GM23338 (cell line): ENCODE measurements at regions not wholly inside any gene's neighbourhood (a gene's known extent, or its start where the extent isn't known, plus 50 kb on each side); places are given as distances from the start of the nearest gene placed in this dataset.

Experiments used
- ATAC-seq: fragments of 200-7000 bp; cut with Tn5 transposase; 3 replicates; pipeline ENCODE4 v1.9.1; 2020
- DNase-seq: peaks from one replicate; pipeline ENCODE4 v3.0.0-alpha.2; 2015; ENCODE audit warnings: low spot score
- H2AFZ ChIP-seq: fragments of 200-600 bp; sonication (generic); 2 replicates; pipeline ENCODE4 v1.8.0; 2016; ENCODE audit warnings: antibody characterized with exemption, mild to moderate bottlenecking, moderate library complexity
- H3F3A ChIP-seq: fragments of 200-600 bp; sonication (generic); replicated peaks from 2 replicates; pipeline ENCODE4 v1.8.0; 2017; ENCODE audit warnings: antibody characterized with exemption, mixed run types, low read depth
- H3K27ac ChIP-seq: fragments of 200-600 bp; sonication (generic); 2 replicates; pipeline ENCODE4 v1.6.1; 2016; ENCODE audit warnings: low read depth
- H3K27me3 ChIP-seq: fragments of 200-600 bp; sonication (generic); 2 replicates; pipeline ENCODE4 v1.8.0; 2016; ENCODE audit warnings: mild to moderate bottlenecking, mixed run types, moderate library complexity; ENCODE audit not compliant: insufficient read depth
- H3K36me3 ChIP-seq: fragments of 200-600 bp; sonication (generic); 2 replicates; pipeline ENCODE4 v1.8.0; 2016; ENCODE audit warnings: mild to moderate bottlenecking; ENCODE audit not compliant: insufficient read depth
- H3K4me1 ChIP-seq: fragments of 200-600 bp; sonication (generic); 2 replicates; pipeline ENCODE4 v1.8.0; 2016; ENCODE audit warnings: mild to moderate bottlenecking, moderate library complexity; ENCODE audit not compliant: insufficient read depth
- H3K4me2 ChIP-seq: fragments of 200-600 bp; sonication (generic); 2 replicates; pipeline ENCODE4 v1.7.1; 2017; ENCODE audit warnings: mixed run types
- H3K4me3 ChIP-seq: fragments of 200-600 bp; sonication (generic); 2 replicates; pipeline ENCODE4 v1.6.1; 2016; ENCODE audit warnings: mixed run types
- H3K79me2 ChIP-seq: fragments of 200-600 bp; sonication (generic); replicated peaks from 2 replicates; pipeline ENCODE4 v1.8.0; 2017; ENCODE audit warnings: mild to moderate bottlenecking; ENCODE audit not compliant: insufficient read depth
- H3K9me2 ChIP-seq: fragments of 200-600 bp; sonication (generic); 2 replicates; pipeline ENCODE4 v1.8.0; 2017; ENCODE audit not compliant: insufficient read depth
- H4K20me1 ChIP-seq: fragments of 200-600 bp; sonication (generic); replicated peaks from 2 replicates; pipeline ENCODE4 v1.8.0; 2017; ENCODE audit warnings: mild to moderate bottlenecking; ENCODE audit not compliant: insufficient read depth
- H3K27ac Mint-ChIP-seq: 2 replicates; pipeline ENCODE4 v1.8.0; 2020; ENCODE audit warnings: inconsistent platforms, mild to moderate bottlenecking, moderate library complexity, mixed read lengths
- H3K27me3 Mint-ChIP-seq: 3 replicates; pipeline ENCODE4 v1.8.0; 2022; ENCODE audit warnings: low read depth, mild to moderate bottlenecking, moderate library complexity, mixed read lengths, inconsistent platforms; ENCODE audit not compliant: insufficient read depth, poor library complexity
- H3K36me3 Mint-ChIP-seq: 3 replicates; pipeline ENCODE4 v1.8.0; 2021; ENCODE audit warnings: low read depth, mild to moderate bottlenecking, inconsistent platforms, moderate library complexity, mixed read lengths
- H3K4me1 Mint-ChIP-seq: 3 replicates; pipeline ENCODE4 v1.8.0; 2020; ENCODE audit warnings: mild to moderate bottlenecking, inconsistent platforms, mixed read lengths
- H3K4me3 Mint-ChIP-seq: 3 replicates; pipeline ENCODE4 v1.8.0; 2021; ENCODE audit warnings: moderate library complexity, mild to moderate bottlenecking, inconsistent platforms, mixed read lengths
- H3K9me3 Mint-ChIP-seq: 3 replicates; pipeline ENCODE4 v1.8.0; 2020; ENCODE audit warnings: moderate library complexity, mild to moderate bottlenecking, inconsistent platforms, mixed read lengths
- CREB1 ChIP-seq: fragments of 250-450 bp; sonication (Bioruptor Pico); IDR thresholded peaks from 2 replicates; pipeline ENCODE4 v1.5.0; 2020; ENCODE audit warnings: low read depth, mild to moderate bottlenecking, moderate library complexity
- EZH2 ChIP-seq: fragments of 200-600 bp; sonication (generic); IDR thresholded peaks from one replicate; pipeline ENCODE4 v1.8.0; 2017; ENCODE audit warnings: antibody characterized with exemption, mild to moderate bottlenecking, low read depth; ENCODE audit not compliant: unreplicated experiment
- EZH2phosphoT487 ChIP-seq: fragments of 200-600 bp; sonication (generic); IDR thresholded peaks from one replicate; pipeline ENCODE4 v1.8.1; 2018; ENCODE audit warnings: antibody characterized with exemption; ENCODE audit not compliant: unreplicated experiment
- JUNB ChIP-seq: IDR thresholded peaks from one replicate; pipeline ENCODE4 v1.6.1; 2016; ENCODE audit warnings: antibody characterized with exemption; ENCODE audit not compliant: unreplicated experiment
- NANOG ChIP-seq: IDR thresholded peaks from 2 replicates; pipeline ENCODE4 v1.6.1; 2016; ENCODE audit warnings: antibody characterized with exemption, borderline replicate concordance
- POLR2AphosphoS5 ChIP-seq: IDR thresholded peaks from 2 replicates; pipeline ENCODE4 v1.6.1; 2016; ENCODE audit warnings: antibody characterized with exemption, low read depth
- STAT1 ChIP-seq: IDR thresholded peaks from one replicate; pipeline ENCODE4 v1.6.1; 2016; ENCODE audit warnings: antibody characterized with exemption; ENCODE audit not compliant: unreplicated experiment
- ZNF114 ChIP-seq: fragments of 250-450 bp; sonication (Bioruptor Pico); IDR thresholded peaks from 2 replicates; pipeline ENCODE4 v1.5.0; 2020; ENCODE audit warnings: mild to moderate bottlenecking, moderate library complexity
- ZNF331 ChIP-seq: fragments of 250-450 bp; sonication (Bioruptor Pico); IDR thresholded peaks from 2 replicates; pipeline ENCODE4 v1.5.0; 2020; ENCODE audit warnings: low read depth, mild to moderate bottlenecking, moderate library complexity
- TF ChIP-seq, protein P1 (sequence below): fragments of 250-450 bp; sonication (Bioruptor Pico); IDR thresholded peaks from 2 replicates; pipeline ENCODE4 v1.5.0; 2020; ENCODE audit warnings: mild to moderate bottlenecking, moderate library complexity
- TF ChIP-seq, protein P2 (sequence below): IDR thresholded peaks from one replicate; pipeline ENCODE4 v1.6.1; 2018; ENCODE audit warnings: antibody characterized with exemption; ENCODE audit not compliant: unreplicated experiment
- TF ChIP-seq, protein P3 (sequence below): IDR thresholded peaks from 2 replicates; pipeline ENCODE4 v1.6.1; 2016; ENCODE audit warnings: antibody characterized with exemption
- TF ChIP-seq, protein P4 (sequence below), 2 experiments: fragments of 200-600 bp in 1 of 2; sonication (generic) in 1 of 2; conservative IDR thresholded peaks; 2 replicates each; pipeline versions ENCODE4 v1.5.1 to v1.6.1; 2016 to 2017; ENCODE audit warnings: antibody characterized with exemption in 2 of 2, low read depth in 2 of 2, mild to moderate bottlenecking in 2 of 2, moderate library complexity in 1 of 2

DNA sequence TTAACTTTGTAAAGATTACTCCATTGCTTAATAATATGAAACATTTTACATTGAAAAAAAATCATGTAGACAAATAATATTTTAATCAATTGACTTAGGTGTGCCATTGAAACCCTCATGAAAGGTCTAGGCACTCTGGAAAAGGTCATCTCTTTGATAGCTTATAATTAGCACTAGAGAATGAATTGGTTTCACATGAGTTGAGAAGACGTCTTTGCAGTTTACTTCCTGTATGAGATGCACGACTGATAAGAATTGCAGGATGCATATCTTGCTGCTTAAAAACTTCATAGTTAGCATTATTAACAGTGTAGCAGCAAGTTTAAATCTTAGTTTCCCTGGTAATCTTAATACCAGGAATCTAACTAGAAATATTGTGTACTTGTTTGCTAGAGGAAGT, 614.2 kb upstream of the COBL start:
- Histone ChIP-seq H4K20me1 (no peaks in the 10 kb centered on the region), H3K36me3 (no peaks in the 10 kb centered on the region), H3K4me3 (no peak overlapping the region), H2AFZ (no peak overlapping the region), H3K4me1 (no peaks in the 10 kb centered on the region), H3K9me2 (peaks cover 7% of the 10 kb centered on the region), H3F3A (no peaks in the 10 kb centered on the region), H3K4me2 (no peak overlapping the region), H3K27ac (no peak overlapping the region), H3K27me3 (no peaks in the 10 kb centered on the region), H3K79me2 (no peaks in the 10 kb centered on the region)
- ATAC-seq: no peak
- Mint-ChIP-seq H3K27me3 (no peaks in the 10 kb centered on the region), H3K4me3 (no peak overlapping the region), H3K4me1 (no peaks in the 10 kb centered on the region), H3K9me3 (peaks cover 11% of the 10 kb centered on the region), H3K36me3 (peaks cover 15% of the 10 kb centered on the region; the same call in 2 of the 3 replicates), H3K27ac (no peak overlapping the region)
- no peak for DNase-seq
- TF ChIP-seq NANOG (no peak), JUNB (no peak), EZH2phosphoT487 (no peak), CREB1 (no peak), POLR2AphosphoS5 (no peak), EZH2 (no peak), ZNF331 (CRISPR knock-in tag) (no peak), STAT1 (no peak), ZNF114 (no peak)
- TF ChIP-seq, protein P1, sequence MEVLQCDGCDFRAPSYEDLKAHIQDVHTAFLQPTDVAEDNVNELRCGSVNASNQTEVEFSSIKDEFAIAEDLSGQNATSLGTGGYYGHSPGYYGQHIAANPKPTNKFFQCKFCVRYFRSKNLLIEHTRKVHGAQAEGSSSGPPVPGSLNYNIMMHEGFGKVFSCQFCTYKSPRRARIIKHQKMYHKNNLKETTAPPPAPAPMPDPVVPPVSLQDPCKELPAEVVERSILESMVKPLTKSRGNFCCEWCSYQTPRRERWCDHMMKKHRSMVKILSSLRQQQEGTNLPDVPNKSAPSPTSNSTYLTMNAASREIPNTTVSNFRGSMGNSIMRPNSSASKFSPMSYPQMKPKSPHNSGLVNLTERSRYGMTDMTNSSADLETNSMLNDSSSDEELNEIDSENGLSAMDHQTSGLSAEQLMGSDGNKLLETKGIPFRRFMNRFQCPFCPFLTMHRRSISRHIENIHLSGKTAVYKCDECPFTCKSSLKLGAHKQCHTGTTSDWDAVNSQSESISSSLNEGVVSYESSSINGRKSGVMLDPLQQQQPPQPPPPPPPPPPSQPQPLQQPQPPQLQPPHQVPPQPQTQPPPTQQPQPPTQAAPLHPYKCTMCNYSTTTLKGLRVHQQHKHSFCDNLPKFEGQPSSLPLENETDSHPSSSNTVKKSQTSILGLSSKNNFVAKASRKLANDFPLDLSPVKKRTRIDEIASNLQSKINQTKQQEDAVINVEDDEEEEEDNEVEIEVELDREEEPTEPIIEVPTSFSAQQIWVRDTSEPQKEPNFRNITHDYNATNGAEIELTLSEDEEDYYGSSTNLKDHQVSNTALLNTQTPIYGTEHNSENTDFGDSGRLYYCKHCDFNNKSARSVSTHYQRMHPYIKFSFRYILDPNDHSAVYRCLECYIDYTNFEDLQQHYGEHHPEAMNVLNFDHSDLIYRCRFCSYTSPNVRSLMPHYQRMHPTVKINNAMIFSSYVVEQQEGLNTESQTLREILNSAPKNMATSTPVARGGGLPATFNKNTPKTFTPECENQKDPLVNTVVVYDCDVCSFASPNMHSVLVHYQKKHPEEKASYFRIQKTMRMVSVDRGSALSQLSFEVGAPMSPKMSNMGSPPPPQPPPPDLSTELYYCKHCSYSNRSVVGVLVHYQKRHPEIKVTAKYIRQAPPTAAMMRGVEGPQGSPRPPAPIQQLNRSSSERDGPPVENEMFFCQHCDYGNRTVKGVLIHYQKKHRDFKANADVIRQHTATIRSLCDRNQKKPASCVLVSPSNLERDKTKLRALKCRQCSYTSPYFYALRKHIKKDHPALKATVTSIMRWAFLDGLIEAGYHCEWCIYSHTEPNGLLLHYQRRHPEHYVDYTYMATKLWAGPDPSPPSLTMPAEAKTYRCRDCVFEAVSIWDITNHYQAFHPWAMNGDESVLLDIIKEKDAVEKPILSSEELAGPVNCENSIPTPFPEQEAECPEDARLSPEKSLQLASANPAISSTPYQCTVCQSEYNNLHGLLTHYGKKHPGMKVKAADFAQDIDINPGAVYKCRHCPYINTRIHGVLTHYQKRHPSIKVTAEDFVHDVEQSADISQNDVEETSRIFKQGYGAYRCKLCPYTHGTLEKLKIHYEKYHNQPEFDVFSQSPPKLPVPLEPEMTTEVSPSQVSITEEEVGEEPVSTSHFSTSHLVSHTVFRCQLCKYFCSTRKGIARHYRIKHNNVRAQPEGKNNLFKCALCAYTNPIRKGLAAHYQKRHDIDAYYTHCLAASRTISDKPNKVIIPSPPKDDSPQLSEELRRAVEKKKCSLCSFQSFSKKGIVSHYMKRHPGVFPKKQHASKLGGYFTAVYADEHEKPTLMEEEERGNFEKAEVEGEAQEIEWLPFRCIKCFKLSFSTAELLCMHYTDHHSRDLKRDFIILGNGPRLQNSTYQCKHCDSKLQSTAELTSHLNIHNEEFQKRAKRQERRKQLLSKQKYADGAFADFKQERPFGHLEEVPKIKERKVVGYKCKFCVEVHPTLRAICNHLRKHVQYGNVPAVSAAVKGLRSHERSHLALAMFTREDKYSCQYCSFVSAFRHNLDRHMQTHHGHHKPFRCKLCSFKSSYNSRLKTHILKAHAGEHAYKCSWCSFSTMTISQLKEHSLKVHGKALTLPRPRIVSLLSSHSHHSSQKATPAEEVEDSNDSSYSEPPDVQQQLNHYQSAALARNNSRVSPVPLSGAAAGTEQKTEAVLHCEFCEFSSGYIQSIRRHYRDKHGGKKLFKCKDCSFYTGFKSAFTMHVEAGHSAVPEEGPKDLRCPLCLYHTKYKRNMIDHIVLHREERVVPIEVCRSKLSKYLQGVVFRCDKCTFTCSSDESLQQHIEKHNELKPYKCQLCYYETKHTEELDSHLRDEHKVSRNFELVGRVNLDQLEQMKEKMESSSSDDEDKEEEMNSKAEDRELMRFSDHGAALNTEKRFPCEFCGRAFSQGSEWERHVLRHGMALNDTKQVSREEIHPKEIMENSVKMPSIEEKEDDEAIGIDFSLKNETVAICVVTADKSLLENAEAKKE (CRISPR knock-in tag): no peak
- TF ChIP-seq, protein P2, sequence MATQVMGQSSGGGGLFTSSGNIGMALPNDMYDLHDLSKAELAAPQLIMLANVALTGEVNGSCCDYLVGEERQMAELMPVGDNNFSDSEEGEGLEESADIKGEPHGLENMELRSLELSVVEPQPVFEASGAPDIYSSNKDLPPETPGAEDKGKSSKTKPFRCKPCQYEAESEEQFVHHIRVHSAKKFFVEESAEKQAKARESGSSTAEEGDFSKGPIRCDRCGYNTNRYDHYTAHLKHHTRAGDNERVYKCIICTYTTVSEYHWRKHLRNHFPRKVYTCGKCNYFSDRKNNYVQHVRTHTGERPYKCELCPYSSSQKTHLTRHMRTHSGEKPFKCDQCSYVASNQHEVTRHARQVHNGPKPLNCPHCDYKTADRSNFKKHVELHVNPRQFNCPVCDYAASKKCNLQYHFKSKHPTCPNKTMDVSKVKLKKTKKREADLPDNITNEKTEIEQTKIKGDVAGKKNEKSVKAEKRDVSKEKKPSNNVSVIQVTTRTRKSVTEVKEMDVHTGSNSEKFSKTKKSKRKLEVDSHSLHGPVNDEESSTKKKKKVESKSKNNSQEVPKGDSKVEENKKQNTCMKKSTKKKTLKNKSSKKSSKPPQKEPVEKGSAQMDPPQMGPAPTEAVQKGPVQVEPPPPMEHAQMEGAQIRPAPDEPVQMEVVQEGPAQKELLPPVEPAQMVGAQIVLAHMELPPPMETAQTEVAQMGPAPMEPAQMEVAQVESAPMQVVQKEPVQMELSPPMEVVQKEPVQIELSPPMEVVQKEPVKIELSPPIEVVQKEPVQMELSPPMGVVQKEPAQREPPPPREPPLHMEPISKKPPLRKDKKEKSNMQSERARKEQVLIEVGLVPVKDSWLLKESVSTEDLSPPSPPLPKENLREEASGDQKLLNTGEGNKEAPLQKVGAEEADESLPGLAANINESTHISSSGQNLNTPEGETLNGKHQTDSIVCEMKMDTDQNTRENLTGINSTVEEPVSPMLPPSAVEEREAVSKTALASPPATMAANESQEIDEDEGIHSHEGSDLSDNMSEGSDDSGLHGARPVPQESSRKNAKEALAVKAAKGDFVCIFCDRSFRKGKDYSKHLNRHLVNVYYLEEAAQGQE: no peak
- TF ChIP-seq, protein P3, sequence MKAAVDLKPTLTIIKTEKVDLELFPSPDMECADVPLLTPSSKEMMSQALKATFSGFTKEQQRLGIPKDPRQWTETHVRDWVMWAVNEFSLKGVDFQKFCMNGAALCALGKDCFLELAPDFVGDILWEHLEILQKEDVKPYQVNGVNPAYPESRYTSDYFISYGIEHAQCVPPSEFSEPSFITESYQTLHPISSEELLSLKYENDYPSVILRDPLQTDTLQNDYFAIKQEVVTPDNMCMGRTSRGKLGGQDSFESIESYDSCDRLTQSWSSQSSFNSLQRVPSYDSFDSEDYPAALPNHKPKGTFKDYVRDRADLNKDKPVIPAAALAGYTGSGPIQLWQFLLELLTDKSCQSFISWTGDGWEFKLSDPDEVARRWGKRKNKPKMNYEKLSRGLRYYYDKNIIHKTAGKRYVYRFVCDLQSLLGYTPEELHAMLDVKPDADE: no peak
- TF ChIP-seq, protein P4, sequence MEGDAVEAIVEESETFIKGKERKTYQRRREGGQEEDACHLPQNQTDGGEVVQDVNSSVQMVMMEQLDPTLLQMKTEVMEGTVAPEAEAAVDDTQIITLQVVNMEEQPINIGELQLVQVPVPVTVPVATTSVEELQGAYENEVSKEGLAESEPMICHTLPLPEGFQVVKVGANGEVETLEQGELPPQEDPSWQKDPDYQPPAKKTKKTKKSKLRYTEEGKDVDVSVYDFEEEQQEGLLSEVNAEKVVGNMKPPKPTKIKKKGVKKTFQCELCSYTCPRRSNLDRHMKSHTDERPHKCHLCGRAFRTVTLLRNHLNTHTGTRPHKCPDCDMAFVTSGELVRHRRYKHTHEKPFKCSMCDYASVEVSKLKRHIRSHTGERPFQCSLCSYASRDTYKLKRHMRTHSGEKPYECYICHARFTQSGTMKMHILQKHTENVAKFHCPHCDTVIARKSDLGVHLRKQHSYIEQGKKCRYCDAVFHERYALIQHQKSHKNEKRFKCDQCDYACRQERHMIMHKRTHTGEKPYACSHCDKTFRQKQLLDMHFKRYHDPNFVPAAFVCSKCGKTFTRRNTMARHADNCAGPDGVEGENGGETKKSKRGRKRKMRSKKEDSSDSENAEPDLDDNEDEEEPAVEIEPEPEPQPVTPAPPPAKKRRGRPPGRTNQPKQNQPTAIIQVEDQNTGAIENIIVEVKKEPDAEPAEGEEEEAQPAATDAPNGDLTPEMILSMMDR (conservative IDR thresholded peaks at IDR 0.05; ENCODE audit: low read depth in 2 of 2): no peak
